ENCODE measurements at regions not wholly inside any gene's neighbourhood (a gene's known extent, or its start where the extent isn't known, plus 50 kb on each side); places are given as distances from the start of the nearest gene placed in this dataset.

GRCh38 chr18:68525091-68525490, 189.8 kb downstream of the TMX3 start:
- DNase-seq (ENCODE audit: low spot score) = no peak

GRCh38 chr18:68520406-68521075, 194.4 kb downstream of the TMX3 start:
- DNase-seq (ENCODE audit: low spot score) = no peak

- DNase-seq (ENCODE audit: low spot score) = no peak
These were observed 195.6 kb downstream of the TMX3 start for GRCh38 chr18:68519336-68519735.

GRCh38 chr18:68509902-68510301, 205.0 kb downstream of the TMX3 start:
- DNase-seq (ENCODE audit: low spot score) = no peak

DNA sequence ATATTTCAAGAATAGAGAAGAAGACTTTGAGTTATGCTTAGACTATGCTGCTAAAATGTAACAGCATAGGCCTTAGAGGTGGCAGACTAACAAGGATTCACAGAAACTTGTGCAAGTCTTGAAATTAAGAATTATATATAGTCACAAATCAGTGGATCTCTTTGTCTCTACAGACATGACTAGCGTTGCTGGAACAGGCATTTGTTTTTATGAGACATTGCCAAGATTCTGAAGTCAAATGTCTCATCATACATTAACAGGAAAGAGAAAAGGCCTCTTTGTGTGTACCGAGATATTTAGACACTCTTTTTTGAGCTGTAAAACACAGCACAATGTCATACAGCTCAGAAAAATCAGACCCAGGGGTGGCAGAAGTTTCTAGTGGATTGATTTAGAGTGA, 207.1 kb downstream of the TMX3 start:
- DNase-seq (ENCODE audit: low spot score) = no peak

GRCh38 chr18:68505178-68505574, 209.7 kb downstream of the TMX3 start:
- no peak for DNase-seq (ENCODE audit: low spot score)

DNA sequence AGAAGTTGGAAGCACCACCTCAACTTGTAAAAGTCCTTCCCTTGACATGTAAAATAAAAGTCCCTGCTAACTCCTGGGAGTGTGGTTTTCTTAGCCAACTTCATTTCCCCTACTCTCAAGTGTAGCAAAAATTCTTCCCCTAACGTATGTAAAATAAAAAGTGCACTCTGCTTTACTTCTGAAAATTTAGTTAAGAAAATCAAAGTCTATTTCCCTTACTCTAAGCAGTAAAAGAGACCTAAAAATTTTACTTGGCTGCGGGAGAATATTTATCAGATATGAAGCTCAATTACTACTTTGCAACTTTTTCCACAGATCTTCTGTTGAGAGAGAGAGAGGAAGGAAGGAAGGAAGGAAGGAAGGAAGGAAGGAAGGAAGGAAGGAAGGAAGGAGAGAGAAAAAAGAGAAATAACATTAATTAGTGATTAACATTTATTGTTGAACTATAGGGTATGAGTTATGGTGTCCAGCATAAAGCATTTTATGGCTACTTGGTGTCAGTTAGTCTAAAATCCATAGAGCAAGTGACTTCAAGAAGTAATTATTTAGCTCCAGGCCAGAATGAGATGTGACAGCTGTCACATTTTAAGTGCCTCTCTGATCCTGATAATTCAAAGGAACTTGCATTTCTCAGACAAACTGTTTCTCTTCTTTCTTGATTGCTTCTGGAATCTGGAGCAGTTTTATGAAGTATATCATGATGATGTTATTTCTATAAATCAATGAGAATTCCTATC, 210.3 kb downstream of the TMX3 start:
- no peak for DNase-seq (ENCODE audit: low spot score)

DNA sequence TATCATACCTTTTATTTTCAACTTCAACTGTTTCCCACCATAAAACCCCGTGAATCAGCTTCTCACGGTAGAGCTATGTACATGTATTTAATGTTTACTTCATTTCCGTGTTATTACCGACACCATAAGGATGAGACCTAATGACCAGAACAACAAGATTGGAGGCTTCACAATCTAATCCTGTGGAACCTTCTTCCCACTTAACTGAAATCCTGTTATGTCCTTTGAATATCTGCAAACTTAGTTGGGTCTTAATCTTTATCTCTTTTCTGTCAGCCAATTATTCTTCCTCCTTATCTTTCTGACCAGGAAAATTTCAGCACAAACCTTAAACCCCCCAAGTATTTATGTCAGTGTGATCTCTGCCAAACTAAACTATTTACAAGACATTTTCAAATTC, 214.4 kb downstream of the TMX3 start:
- no peak for DNase-seq (ENCODE audit: low spot score)

DNA sequence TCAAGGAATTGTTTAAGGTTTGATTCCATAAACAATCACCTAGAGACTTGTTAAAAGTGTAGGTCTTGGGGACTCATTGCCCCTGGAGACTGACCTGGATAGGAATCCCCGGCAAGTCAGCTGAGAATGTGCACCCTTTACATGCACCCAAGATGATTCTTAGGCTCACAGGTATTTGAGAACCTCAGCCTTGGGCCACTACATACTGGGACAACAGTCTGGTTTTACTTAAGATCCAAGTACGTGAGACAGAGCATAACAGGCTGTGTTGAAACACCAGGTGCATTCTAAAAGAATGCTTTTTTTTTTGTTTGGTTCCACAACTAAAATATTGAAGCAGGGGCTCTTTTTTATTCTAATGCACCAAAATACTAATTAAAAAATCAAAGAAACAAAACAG, 215.8 kb downstream of the TMX3 start:
- DNase-seq (ENCODE audit: low spot score) = no peak

- no peak for DNase-seq (ENCODE audit: low spot score)
These were observed 216.3 kb downstream of the TMX3 start for GRCh38 chr18:68498636-68499035.

DNA sequence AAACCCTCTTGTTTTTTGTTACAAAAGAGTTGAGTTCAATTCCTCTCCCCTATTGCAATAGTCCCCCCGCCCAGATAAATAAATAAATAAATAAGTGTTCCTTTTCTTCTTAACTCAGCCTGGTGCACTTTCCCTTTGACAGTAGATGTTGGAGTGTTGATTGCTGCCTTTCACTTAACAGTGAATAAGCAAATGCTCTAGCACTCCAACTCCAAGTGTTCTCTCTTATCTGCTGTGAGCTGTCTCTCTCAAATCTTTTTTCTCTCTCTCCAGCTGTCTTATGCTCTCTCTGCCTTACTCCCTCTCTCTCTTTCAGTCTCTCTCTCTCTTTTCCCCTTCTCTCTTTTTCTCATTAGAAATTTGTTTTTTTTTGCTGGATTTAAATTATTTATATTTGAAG, 216.7 kb downstream of the TMX3 start:
- no peak for DNase-seq (ENCODE audit: low spot score)

GRCh38 chr18:68494802-68495581, 219.9 kb downstream of the TMX3 start:
- DNase-seq (ENCODE audit: low spot score) = no peak

DNA sequence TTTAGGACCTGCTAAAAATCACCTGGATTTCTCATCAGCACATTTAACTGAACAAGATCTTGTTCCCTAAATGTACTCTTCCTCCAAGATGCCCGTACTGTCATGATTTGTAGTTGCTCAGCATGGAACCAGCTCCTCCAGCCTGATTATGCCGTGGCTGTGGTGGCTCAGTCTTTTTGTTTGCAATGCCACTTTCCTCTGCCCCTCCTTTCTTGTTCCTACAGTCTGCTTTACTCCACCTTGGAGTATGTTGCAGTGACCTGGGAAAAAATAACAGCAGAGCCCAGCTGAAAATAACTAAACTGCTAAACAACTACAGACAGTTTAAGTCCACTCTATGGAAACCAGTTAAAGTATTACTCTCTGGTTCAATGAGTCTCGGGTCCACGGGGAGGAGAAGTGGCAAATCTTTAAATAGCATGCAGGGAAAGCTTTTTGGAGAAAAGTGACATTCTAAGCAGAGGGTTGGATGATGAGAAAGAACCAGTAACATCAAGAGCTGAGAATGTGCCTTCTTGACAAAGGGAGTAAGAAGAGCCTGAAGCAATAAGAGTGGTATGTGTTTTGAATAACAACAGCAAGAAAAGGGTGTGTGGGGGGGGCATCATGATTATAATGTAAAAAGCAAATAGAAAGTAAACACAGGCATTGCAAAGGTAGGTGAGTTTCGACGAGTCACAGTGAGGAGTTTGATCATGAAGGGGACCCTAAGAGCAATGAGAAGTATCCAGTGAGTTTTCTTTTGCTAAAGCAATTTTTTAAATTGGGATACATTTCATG, 225.7 kb downstream of the TMX3 start:
- no peak for DNase-seq (ENCODE audit: low spot score)

DNA sequence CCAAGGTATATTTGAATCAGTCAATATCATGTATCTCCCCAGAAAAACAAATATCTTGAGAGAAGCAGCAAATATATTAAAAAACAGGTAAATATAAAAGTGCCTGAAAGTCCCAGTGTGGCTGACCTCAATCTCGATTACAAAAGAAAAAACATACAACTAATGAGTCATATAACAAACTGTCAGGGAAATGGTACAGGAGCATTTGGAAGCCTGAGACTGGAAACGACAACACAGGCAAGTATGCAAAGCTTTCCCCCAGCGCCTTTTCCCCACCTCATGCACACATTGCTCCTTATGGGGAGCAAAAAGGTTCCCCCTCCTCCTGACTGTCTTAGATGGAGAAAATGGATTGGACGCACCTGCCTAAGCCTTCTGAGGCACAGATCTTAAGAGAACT, 230.7 kb downstream of the TMX3 start:
- DNase-seq (ENCODE audit: low spot score) = no peak

DNA sequence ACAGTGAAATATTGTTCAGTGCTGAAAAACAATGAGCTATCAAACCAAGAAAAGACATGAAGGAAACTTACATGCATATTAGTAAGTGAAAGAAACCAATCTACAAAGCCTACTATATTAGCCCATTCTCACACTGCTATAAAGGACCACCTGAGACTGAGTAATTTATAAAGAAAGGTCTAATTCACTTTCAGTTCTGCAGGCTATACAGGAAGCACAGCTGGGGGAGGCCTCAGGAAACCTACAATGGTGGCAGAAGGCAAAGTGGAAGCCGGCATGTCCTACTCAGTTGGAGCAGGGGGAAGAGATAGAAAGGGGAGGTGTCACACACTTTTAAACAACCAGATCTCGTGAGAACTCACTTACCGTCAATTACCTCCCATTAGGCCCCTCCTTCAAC, 232.1 kb downstream of the TMX3 start:
- no peak for DNase-seq (ENCODE audit: low spot score)

DNA sequence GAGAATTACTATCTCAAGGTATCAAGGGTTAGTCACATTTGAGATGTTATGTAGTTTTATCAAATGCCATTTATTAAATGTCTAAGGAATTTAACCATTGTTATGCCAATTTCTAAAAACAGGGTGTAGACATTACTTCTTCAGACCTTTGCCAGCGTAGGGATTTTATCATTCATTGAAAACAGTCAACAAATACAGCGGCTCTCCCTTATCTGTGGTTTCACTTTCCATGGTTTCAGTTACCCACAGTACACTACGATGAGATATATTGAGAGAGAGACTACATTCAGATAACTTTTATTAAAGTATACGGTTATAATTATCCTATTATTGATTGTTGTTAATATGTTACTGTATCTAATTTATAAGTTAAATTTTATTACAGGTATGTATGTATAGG, 234.7 kb downstream of the TMX3 start:
- DNase-seq (ENCODE audit: low spot score) = no peak

DNA sequence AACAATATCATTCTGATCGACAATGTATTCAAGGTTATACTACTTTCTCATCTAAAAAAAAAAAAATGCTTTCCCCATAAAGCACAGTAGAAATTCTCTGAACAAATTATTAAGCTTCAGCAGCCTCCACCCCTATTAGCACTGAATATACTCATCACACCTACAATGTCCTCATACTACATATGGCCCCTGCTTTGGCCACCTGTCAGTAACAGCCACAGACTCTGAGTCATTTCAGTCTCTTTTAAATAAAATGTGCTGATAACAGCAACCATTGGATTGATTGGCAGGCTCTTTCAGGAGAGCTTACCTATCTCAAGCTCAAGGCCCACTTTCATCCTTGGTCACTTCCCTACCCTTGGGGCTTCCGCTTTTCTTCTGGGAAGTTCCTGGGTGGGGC, 236.7 kb downstream of the TMX3 start:
- no peak for DNase-seq (ENCODE audit: low spot score)

DNA sequence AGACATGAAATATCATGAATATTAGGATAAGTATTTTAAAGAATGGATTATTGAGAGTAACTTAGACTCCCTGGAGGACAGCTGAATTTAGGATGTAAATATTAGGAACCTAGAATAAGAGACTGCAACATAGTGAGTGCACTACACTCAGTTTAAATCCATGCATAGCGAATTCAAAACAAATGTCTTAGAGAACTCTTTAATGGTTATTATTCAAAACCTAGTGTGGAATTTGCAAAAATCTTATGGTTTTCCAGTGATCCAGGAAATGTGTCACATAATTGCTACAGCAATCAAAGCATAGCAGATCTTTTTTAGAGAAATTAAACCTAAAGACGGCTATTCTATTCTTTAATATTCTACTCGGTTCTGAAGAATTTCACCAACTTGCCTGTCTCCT, 239.0 kb downstream of the TMX3 start:
- no peak for DNase-seq (ENCODE audit: low spot score)

- no peak for DNase-seq (ENCODE audit: low spot score)
These were observed 242.1 kb downstream of the TMX3 start for GRCh38 chr18:68472701-68473295.

DNA sequence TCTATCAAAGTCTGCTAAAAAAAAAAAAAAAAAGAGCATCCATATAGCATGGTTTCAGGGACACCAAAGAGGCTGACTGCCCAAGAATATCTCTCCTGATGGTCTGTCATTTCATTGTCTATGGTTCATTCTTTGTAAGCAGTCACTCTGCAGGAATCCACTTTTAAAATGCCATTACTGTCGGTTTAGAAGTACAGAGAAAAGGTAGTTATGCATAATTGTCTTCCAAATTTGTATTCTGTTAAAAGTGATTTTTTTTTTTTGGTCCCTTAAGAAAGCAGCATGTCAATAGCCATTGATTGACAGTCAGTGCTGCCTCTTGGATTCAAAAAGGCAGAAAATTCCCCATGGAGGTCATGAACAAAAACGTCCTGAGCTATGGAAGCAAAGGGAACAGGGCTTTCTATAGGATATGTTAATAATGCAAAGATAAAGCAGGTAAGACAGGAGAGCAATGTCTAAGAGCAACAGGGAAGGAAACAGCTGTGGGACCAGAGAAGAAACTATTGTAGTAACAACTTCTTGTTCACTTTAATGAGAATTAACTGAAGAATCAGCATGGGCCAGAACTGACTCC, 245.8 kb downstream of the TMX3 start:
- DNase-seq (ENCODE audit: low spot score) = no peak

GRCh38 chr18:68467957-68468356, 247.0 kb downstream of the TMX3 start:
- no peak for DNase-seq (ENCODE audit: low spot score)

DNA sequence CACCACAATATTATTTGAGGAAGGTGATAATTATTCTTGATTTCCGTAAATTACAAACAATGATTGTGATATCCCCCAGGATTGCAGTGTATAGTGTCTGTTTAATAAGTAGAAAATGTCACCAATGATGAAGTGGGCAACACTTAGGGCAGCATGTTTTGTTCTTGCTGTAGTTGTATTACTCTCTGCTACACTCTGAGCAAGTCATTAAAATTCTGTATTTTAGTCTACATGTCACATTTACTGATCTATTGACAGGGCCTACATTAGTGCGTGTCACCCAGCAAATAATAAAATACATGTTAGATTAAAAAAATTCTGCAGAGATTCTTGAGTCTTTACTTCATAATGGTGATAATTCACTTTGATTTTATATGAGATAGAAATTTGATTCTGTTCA, 247.6 kb downstream of the TMX3 start:
- DNase-seq (ENCODE audit: low spot score) = no peak
